ENCODE measurements at regions not wholly inside any gene's neighbourhood (a gene's known extent, or its start where the extent isn't known, plus 50 kb on each side); places are given as distances from the start of the nearest gene placed in this dataset.

GRCh38 chr5:28903643-28904042, 1865.3 kb upstream of the CDH9 start:
- TF ChIP-seq CTCF (IDR thresholded peaks at IDR 0.05; ENCODE audit: low read depth, low read length) (no peak), MAX (IDR thresholded peaks at IDR 0.05; ENCODE audit: low read depth, low read length) (no peak), POLR2A (IDR thresholded peaks at IDR 0.05; ENCODE audit: extremely low read depth, insufficient read length) (no peak)
